ENCODE measurements at regions not wholly inside any gene's neighbourhood (a gene's known extent, or its start where the extent isn't known, plus 50 kb on each side); places are given as distances from the start of the nearest gene placed in this dataset.

- H3K4me1 ChIP-seq (ENCODE audit: insufficient read depth, poor library complexity, severe bottlenecking), result no peaks in the 10 kb centered on the region
- ATAC-seq (ENCODE audit: low read depth) (no peak), DNase-seq (ENCODE audit: low spot score) (no peak)
- H3K9me3 ChIP-seq (ENCODE audit: severe bottlenecking), result no peaks in the 10 kb centered on the region
- no peak overlapping the region for H3K27ac ChIP-seq (ENCODE audit: poor library complexity, severe bottlenecking)
- H3K27me3 ChIP-seq (ENCODE audit: insufficient read depth, poor library complexity, severe bottlenecking), result no peaks in the 10 kb centered on the region
- no peak overlapping the region for H3K4me3 ChIP-seq (ENCODE audit: severe bottlenecking)
- TF ChIP-seq CTCF (IDR thresholded peaks at IDR 0.05; ENCODE audit: poor library complexity, severe bottlenecking), result no peak
- H3K36me3 ChIP-seq (ENCODE audit: low read depth), result no peaks in the 10 kb centered on the region
Measured at GRCh38 chrX:138763761-138764160, 52.2 kb upstream of the FGF13 start.

- H3K4me3 ChIP-seq (ENCODE audit: severe bottlenecking), result no peak overlapping the region
- ATAC-seq (ENCODE audit: low read depth), result no peak
- H3K9me3 ChIP-seq (ENCODE audit: severe bottlenecking), result no peaks in the 10 kb centered on the region
- DNase-seq (ENCODE audit: low spot score), result no peak
- TF ChIP-seq CTCF (IDR thresholded peaks at IDR 0.05; ENCODE audit: poor library complexity, severe bottlenecking), result no peak
- no peaks in the 10 kb centered on the region for H3K4me1 ChIP-seq (ENCODE audit: insufficient read depth, poor library complexity, severe bottlenecking)
- H3K36me3 ChIP-seq (ENCODE audit: low read depth), result no peaks in the 10 kb centered on the region
- H3K27ac ChIP-seq (ENCODE audit: poor library complexity, severe bottlenecking), result no peak overlapping the region
- no peaks in the 10 kb centered on the region for H3K27me3 ChIP-seq (ENCODE audit: insufficient read depth, poor library complexity, severe bottlenecking)
Measured at GRCh38 chrX:138761380-138761779, 49.9 kb upstream of the FGF13 start.

Measured in RWPE2 (cell line).